Small intestine (tissue), 7 donors: ENCODE measurements at regions not wholly inside any gene's neighbourhood (a gene's known extent, or its start where the extent isn't known, plus 50 kb on each side); places are given as distances from the start of the nearest gene placed in this dataset.

Experiments used
- DNase-seq, 2 donors: peaks; one replicate each; pipeline versions ENCODE4 v3.0.0 to v3.0.0-alpha.2; 2013
- FAIRE-seq: peaks from 2 replicates; lab custom pipeline; 2012; peaks lifted over from hg19 to GRCh38; lab: Jason Lieb, UNC
- H3K27ac ChIP-seq, 3 donors: one replicate each; pipeline ENCODE4 v1.5.1; 2013; ENCODE audit warnings: low read length in 2 of 3, mild to moderate bottlenecking in 2 of 3, control low read depth in 1 of 3, inconsistent platforms in 1 of 3, low read depth in 1 of 3, moderate library complexity in 1 of 3
- H3K27me3 ChIP-seq, 3 donors: one replicate each; pipeline ENCODE4 v1.6.1; 2013; ENCODE audit warnings: low read length in 3 of 3, inconsistent platforms in 1 of 3; ENCODE audit not compliant: control insufficient read depth in 3 of 3, insufficient read depth in 3 of 3
- H3K36me3 ChIP-seq, 3 donors: one replicate each; pipeline ENCODE4 v1.6.1; 2013; ENCODE audit warnings: low read length in 3 of 3, inconsistent platforms in 1 of 3, low read depth in 1 of 3, mild to moderate bottlenecking in 1 of 3, moderate library complexity in 1 of 3; ENCODE audit not compliant: control insufficient read depth in 3 of 3, insufficient read depth in 2 of 3
- H3K4me1 ChIP-seq, 3 donors: one replicate each; pipeline ENCODE4 v1.6.1; 2013; ENCODE audit warnings: low read length in 2 of 3, inconsistent platforms in 1 of 3, low read depth in 1 of 3, mild to moderate bottlenecking in 1 of 3, moderate library complexity in 1 of 3; ENCODE audit not compliant: control insufficient read depth in 3 of 3, insufficient read depth in 2 of 3
- H3K4me3 ChIP-seq, 3 donors: one replicate each; pipeline ENCODE4 v1.5.1; 2013; ENCODE audit warnings: low read length in 3 of 3, control low read depth in 1 of 3, inconsistent platforms in 1 of 3, low read depth in 1 of 3, mild to moderate bottlenecking in 1 of 3, moderate library complexity in 1 of 3
- H3K9me3 ChIP-seq, 2 donors: one replicate each; pipeline ENCODE4 v1.6.1; 2013; ENCODE audit warnings: low read depth in 1 of 2, low read length in 1 of 2; ENCODE audit not compliant: control insufficient read depth in 2 of 2, insufficient read depth in 1 of 2
- WGBS, 3 donors: extraction: QIAGEN DNeasy Blood & Tissue Kit; methylation state at CpG; one replicate each; pipeline ENCODE4 v1.1.7; 2013; 5-methylcytosine and 5-hydroxymethylcytosine counted together
- donor health status: healthy with polysubstance abuse.
- donor health status: control.
- donor health status: control.
- donor health status: Bipolar disorder and iron deficiency.
- donor health status: healthy.

DNA sequence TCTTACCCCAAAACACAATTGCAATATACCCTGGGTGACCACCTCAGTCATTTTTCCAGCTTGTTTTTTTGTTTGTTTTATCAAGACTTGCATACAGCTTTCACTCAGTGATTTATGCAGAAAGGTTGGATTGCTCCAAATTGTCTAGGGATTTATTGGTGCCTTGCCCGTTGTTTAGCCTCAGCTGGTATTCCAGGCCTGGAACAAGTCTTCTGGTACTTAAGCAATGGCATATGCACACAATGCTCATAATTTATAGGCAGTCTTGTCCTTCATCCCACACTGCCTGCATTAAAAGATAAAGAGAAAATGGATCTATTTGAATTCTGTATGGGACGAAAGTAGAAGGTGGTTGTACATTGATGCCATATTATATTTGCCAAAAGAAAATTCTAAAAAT lies 392.5 kb downstream of the ADAMTS20 start:
- H3K9me3 ChIP-seq = no peaks in the 10 kb centered on the region
- DNase-seq (no peak), FAIRE-seq (no peak)
- WGBS, 3 donors = 80 to 85% (median 81%) methylated on average over 2 of the region's 2 CpGs
- H3K36me3 ChIP-seq = no peaks in the 10 kb centered on the region
- H3K4me3 ChIP-seq = no peak overlapping the region
- H3K27ac ChIP-seq = no peak overlapping the region
- no peaks in the 10 kb centered on the region for H3K27me3 ChIP-seq
- no peaks in the 10 kb centered on the region for H3K4me1 ChIP-seq

DNA sequence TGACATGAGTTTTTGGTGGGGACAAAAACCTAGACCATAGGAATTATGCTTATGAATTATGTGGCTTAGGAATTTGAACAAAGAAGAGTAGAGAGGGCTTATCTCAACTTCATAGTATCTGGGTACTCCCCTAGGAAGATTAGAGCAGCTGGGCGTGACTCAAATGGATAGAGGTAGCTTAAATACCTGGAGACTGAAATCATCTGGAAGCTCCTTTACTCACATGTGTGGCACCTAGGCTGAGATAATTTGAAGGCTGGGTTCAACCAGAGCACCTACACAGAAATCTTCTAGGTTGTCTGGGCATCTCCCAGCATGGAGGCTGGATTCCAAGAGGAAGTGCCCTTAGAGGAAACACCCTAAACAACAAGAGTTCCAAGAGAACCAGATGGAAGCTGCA lies 393.9 kb downstream of the ADAMTS20 start:
- no peaks in the 10 kb centered on the region for H3K4me1 ChIP-seq
- H3K36me3 ChIP-seq = no peaks in the 10 kb centered on the region
- no peak overlapping the region for H3K4me3 ChIP-seq
- no peaks in the 10 kb centered on the region for H3K9me3 ChIP-seq
- FAIRE-seq (no peak), DNase-seq (no peak)
- H3K27ac ChIP-seq = no peak overlapping the region
- H3K27me3 ChIP-seq = no peaks in the 10 kb centered on the region
- WGBS, 3 donors = 44 to 84% (median 48%) methylated on average over 1 of the region's 1 CpG

DNA sequence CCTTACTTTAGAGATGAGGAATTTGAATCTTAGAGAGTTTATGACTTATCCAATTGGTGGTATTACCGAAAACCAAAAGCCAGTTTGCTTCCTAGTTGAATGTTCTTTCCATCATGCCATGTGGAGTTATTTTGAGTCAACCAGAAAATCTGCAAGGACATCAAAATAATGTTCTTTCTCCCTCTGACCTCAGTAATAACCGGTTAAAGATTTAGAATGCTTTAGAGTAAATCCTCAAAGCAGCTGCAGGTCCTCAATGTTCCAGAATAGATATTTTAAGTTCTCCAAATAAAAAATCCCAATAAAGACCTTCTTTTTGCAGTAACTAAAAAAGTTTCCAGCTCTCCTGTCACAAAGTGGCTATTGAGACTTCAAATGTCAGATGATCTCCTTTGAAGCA lies 396.6 kb downstream of the ADAMTS20 start:
- 74 to 82% (median 78%) methylated on average over 2 of the region's 2 CpGs for WGBS, 3 donors
- H3K4me1 ChIP-seq = no peaks in the 10 kb centered on the region
- H3K4me3 ChIP-seq = no peak overlapping the region
- no peaks in the 10 kb centered on the region for H3K27me3 ChIP-seq
- H3K9me3 ChIP-seq = no peaks in the 10 kb centered on the region
- no peaks in the 10 kb centered on the region for H3K36me3 ChIP-seq
- H3K27ac ChIP-seq = no peak overlapping the region
- FAIRE-seq (no peak), DNase-seq (no peak)

DNA sequence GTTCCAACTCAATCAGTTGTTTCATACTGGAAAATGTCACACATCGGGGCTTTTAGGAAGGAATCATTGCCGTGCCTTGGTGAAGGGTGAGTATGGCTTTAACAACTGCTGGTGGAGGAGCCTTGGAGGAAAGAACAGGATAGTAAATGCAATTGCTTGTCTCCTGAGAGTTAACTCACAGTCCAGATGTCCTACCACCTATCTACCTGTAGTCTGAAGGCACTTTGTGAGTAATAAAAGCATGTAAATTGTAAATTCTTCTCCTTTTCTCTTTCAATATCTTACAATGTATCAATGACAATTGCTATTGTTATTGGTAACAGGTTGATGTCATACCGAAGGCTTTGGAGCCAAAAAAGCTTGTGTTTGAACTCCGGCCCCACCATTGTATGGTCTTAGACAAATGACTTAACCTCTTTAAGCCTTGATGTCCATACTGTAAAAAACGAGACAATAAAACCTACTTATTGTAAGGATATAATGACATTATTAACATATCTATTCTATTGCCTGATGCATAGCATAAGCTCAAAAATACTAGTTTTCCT lies 397.4 kb downstream of the ADAMTS20 start:
- H3K4me1 ChIP-seq = no peaks in the 10 kb centered on the region
- H3K9me3 ChIP-seq = no peaks in the 10 kb centered on the region
- H3K4me3 ChIP-seq = no peak overlapping the region
- 67 to 85% (median 79%) methylated on average over 5 of the region's 5 CpGs for WGBS, 3 donors
- no peaks in the 10 kb centered on the region for H3K36me3 ChIP-seq
- no peaks in the 10 kb centered on the region for H3K27me3 ChIP-seq
- H3K27ac ChIP-seq = no peak overlapping the region
- DNase-seq (no peak), FAIRE-seq (no peak)

GRCh38 chr12:43151441-43151981 lies 400.5 kb downstream of the ADAMTS20 start:
- H3K9me3 ChIP-seq = no peaks in the 10 kb centered on the region
- H3K36me3 ChIP-seq = no peaks in the 10 kb centered on the region
- no peaks in the 10 kb centered on the region for H3K27me3 ChIP-seq
- WGBS, 3 donors = 71 to 79% (median 72%) methylated on average over 4 of the region's 4 CpGs
- no peaks in the 10 kb centered on the region for H3K4me1 ChIP-seq
- DNase-seq = no peak
- H3K4me3 ChIP-seq = no peak overlapping the region
- H3K27ac ChIP-seq = no peak overlapping the region
- no peak for FAIRE-seq

- no peaks in the 10 kb centered on the region for H3K9me3 ChIP-seq
- FAIRE-seq (no peak), DNase-seq (no peak)
- no peaks in the 10 kb centered on the region for H3K27me3 ChIP-seq
- H3K4me1 ChIP-seq = no peaks in the 10 kb centered on the region
- H3K4me3 ChIP-seq = no peak overlapping the region
- no peak overlapping the region for H3K27ac ChIP-seq
- WGBS, 3 donors = 66 to 83% (median 72%) methylated on average over 2 of the region's 2 CpGs
- H3K36me3 ChIP-seq = no peaks in the 10 kb centered on the region
These were observed 403.3 kb downstream of the ADAMTS20 start for GRCh38 chr12:43148691-43149090.

GRCh38 chr12:43147878-43148277 lies 404.1 kb downstream of the ADAMTS20 start:
- FAIRE-seq (no peak), DNase-seq (no peak)
- H3K4me1 ChIP-seq = no peaks in the 10 kb centered on the region
- H3K4me3 ChIP-seq = no peak overlapping the region
- H3K9me3 ChIP-seq = no peaks in the 10 kb centered on the region
- WGBS, 3 donors = 65 to 77% (median 73%) methylated on average over 1 of the region's 1 CpG
- H3K27ac ChIP-seq = no peak overlapping the region
- no peaks in the 10 kb centered on the region for H3K36me3 ChIP-seq
- no peaks in the 10 kb centered on the region for H3K27me3 ChIP-seq

- H3K36me3 ChIP-seq = no peaks in the 10 kb centered on the region
- H3K27ac ChIP-seq = no peak overlapping the region
- no peaks in the 10 kb centered on the region for H3K4me1 ChIP-seq
- no peaks in the 10 kb centered on the region for H3K27me3 ChIP-seq
- DNase-seq (no peak), FAIRE-seq (peak; percentile 57)
- WGBS, 3 donors = 58 to 78% (median 69%) methylated on average over 2 of the region's 2 CpGs
- H3K4me3 ChIP-seq = no peak overlapping the region
- H3K9me3 ChIP-seq = no peaks in the 10 kb centered on the region
These were observed 406.5 kb downstream of the ADAMTS20 start for GRCh38 chr12:43145481-43145880.

DNA sequence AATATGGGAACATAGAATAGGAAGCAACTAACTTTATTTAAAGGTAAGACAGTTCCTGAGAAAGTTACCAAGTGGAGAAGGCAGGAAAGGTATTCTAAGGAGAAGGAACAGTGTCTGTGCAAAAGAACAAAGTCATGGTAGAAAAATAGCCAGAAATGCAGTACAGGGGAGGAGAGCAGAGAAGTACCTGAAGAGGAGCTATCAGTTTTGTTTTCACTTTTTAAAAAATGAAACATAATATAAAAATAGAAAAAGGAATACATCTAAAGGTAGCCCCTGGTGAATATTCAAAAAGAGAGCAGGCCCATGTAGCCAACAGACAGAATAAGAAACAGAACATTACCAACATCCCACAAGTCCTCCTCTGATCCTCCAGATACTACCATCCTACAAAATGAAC lies 408.7 kb downstream of the ADAMTS20 start:
- H3K27ac ChIP-seq = no peak overlapping the region
- no peak for FAIRE-seq
- H3K4me1 ChIP-seq = no peaks in the 10 kb centered on the region
- no peaks in the 10 kb centered on the region for H3K36me3 ChIP-seq
- peaks cover 0 to 2% of the 10 kb centered on the region in 2 donors for H3K9me3 ChIP-seq
- DNase-seq = no peak
- no peaks in the 10 kb centered on the region for H3K27me3 ChIP-seq
- H3K4me3 ChIP-seq = no peak overlapping the region
